ENCODE measurements at regions not wholly inside any gene's neighbourhood (a gene's known extent, or its start where the extent isn't known, plus 50 kb on each side); places are given as distances from the start of the nearest gene placed in this dataset.

GRCh38 chr1:195376190-195376589 lies 1232.0 kb downstream of the KCNT2 start:
- peak; percentile 46 for TF ChIP-seq CTCF (conservative IDR thresholded peaks at IDR 0.05; ENCODE audit: low read length)
- TF ChIP-seq EZH2phosphoT487 (IDR thresholded peaks at IDR 0.05; ENCODE audit: borderline replicate concordance) = no peak

Measured in Loucy (cell line).